PC-9 (cell line): ENCODE measurements at regions not wholly inside any gene's neighbourhood (a gene's known extent, or its start where the extent isn't known, plus 50 kb on each side); places are given as distances from the start of the nearest gene placed in this dataset.

Experiments used
- BruUV-seq: library from RNA; stranded (reverse); fragments of 400-500 nt; replicated peaks from 2 replicates; lab custom pipeline; 2021; lab: Mats Ljungman, UMichigan
- CTCF ChIA-PET: fragments of 300-600 bp; sonication (Branson Sonifier 250); formaldehyde crosslinking; loops from one replicate; lab custom pipeline; 2022; ENCODE audit warnings: antibody characterized with exemption; lab: Charles Lee
- POLR2A ChIA-PET: fragments of 300-600 bp; sonication (Branson Sonifier 250); formaldehyde crosslinking; loops from one replicate; lab custom pipeline; 2022; ENCODE audit warnings: antibody characterized with exemption; ENCODE audit not compliant: unreplicated experiment; lab: Charles Lee
- DNase-seq, 2 experiments: peaks; one replicate each; pipeline versions ENCODE4 v3.0.0 to v3.0.0-alpha.2; 2015 to 2022; ENCODE audit warnings: mixed read lengths in 1 of 2
- H2AFZ ChIP-seq: fragments of 200-600 bp; sonication (generic); 2 replicates; pipeline ENCODE4 v1.8.1; 2017; ENCODE audit warnings: antibody characterized with exemption
- H3F3A ChIP-seq: fragments of 200-600 bp; sonication (generic); 2 replicates; pipeline ENCODE4 v1.8.1; 2017; ENCODE audit warnings: antibody characterized with exemption, mild to moderate bottlenecking, low read depth; ENCODE audit not compliant: insufficient read depth
- H3K27ac ChIP-seq: fragments of 200-600 bp; sonication (generic); 2 replicates; pipeline ENCODE4 v1.6.1; 2016; ENCODE audit warnings: mixed run types
- H3K27me3 ChIP-seq: fragments of 200-600 bp; sonication (generic); 2 replicates; pipeline ENCODE4 v1.6.1; 2016; ENCODE audit warnings: low read depth, mixed run types; ENCODE audit not compliant: insufficient read depth
- H3K36me3 ChIP-seq: fragments of 200-600 bp; sonication (generic); 2 replicates; pipeline ENCODE4 v1.6.1; 2016; ENCODE audit warnings: low read depth, mixed run types
- H3K4me1 ChIP-seq: fragments of 200-600 bp; sonication (generic); replicated peaks from 2 replicates; pipeline ENCODE4 v1.6.1; 2016; ENCODE audit warnings: mixed run types; ENCODE audit not compliant: insufficient read depth
- H3K4me2 ChIP-seq: fragments of 200-600 bp; sonication (generic); 2 replicates; pipeline ENCODE4 v1.6.1; 2017; ENCODE audit warnings: mixed run types
- H3K4me3 ChIP-seq: fragments of 200-600 bp; sonication (generic); 2 replicates; pipeline ENCODE4 v1.6.1; 2016; ENCODE audit warnings: mixed run types
- H3K79me2 ChIP-seq: fragments of 200-600 bp; sonication (generic); 2 replicates; pipeline ENCODE4 v1.6.1; 2017; ENCODE audit warnings: low read depth, mixed run types
- H3K9me2 ChIP-seq: fragments of 200-600 bp; sonication (generic); 2 replicates; pipeline ENCODE4 v1.8.1; 2017; ENCODE audit warnings: mild to moderate bottlenecking; ENCODE audit not compliant: insufficient read depth
- H3K9me3 ChIP-seq: fragments of 200-600 bp; sonication (generic); 2 replicates; pipeline ENCODE4 v1.8.1; 2016; ENCODE audit warnings: low read depth; ENCODE audit not compliant: insufficient read depth
- H4K20me1 ChIP-seq: fragments of 200-600 bp; sonication (generic); 2 replicates; pipeline ENCODE4 v1.8.1; 2017; ENCODE audit not compliant: insufficient read depth
- EZH2 ChIP-seq: fragments of 200-600 bp; sonication (generic); IDR thresholded peaks from 2 replicates; pipeline ENCODE4 v1.8.0; 2017; ENCODE audit warnings: antibody characterized with exemption, low read depth
- intact Hi-C: fragments of 100-400 bp; cut with micrococcal nuclease; formaldehyde crosslinking; loops from one replicate; pipeline ENCODE4 v1.10.0; 2022; ENCODE audit not compliant: unreplicated experiment
- TF ChIP-seq, protein P1 (sequence below): fragments of 200-600 bp; sonication (generic); conservative IDR thresholded peaks from 2 replicates; pipeline ENCODE4 v1.6.1; 2017; ENCODE audit warnings: mixed run types, antibody characterized with exemption, mild to moderate bottlenecking, moderate library complexity

DNA sequence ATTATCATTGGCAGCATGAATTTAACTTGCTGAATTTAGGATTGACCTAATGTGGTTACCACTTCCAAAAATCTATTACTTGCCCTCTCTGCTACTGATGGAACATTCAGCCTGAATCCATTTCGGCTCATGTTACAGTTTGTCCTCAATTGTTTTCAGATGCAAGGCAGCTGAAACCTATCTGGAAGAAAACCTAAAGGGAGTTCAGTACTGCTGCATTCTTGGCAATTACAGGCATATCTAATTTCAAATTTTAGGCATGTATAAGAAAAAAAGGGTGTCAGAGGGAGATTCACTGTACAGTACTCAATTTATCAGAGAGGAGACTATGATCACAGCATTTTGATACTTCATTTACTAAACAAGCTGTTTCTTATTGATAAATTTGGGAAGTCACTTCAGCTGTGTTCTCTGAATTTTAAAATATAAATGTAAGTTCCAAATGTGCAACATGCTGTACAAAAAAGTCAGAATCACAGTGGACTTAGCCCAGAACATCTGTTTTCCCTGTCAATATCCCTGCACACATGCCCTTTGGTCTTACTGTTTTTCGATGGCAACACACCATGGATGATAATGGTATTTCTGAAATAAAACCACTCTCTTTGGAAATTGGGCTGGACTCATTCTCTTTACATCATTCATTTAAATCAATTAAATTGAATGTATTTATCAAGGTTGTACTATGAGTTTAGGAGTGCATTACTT is 651.6 kb upstream of the ADGRL4 start:
- no peak overlapping the region for H3K4me2 ChIP-seq
- no TSS peak for BruUV-seq
- H3K9me2 ChIP-seq, result no peaks in the 10 kb centered on the region
- H3K36me3 ChIP-seq, result no peaks in the 10 kb centered on the region
- no peaks in the 10 kb centered on the region for H3K27me3 ChIP-seq
- intact Hi-C loops, result no loop called here
- TF ChIP-seq, protein P1, sequence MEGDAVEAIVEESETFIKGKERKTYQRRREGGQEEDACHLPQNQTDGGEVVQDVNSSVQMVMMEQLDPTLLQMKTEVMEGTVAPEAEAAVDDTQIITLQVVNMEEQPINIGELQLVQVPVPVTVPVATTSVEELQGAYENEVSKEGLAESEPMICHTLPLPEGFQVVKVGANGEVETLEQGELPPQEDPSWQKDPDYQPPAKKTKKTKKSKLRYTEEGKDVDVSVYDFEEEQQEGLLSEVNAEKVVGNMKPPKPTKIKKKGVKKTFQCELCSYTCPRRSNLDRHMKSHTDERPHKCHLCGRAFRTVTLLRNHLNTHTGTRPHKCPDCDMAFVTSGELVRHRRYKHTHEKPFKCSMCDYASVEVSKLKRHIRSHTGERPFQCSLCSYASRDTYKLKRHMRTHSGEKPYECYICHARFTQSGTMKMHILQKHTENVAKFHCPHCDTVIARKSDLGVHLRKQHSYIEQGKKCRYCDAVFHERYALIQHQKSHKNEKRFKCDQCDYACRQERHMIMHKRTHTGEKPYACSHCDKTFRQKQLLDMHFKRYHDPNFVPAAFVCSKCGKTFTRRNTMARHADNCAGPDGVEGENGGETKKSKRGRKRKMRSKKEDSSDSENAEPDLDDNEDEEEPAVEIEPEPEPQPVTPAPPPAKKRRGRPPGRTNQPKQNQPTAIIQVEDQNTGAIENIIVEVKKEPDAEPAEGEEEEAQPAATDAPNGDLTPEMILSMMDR, result no peak
- no peak for TF ChIP-seq EZH2
- no peak overlapping the region for H3K27ac ChIP-seq
- no peaks in the 10 kb centered on the region for H4K20me1 ChIP-seq
- DNase-seq, result no peak
- H3F3A ChIP-seq, result no peaks in the 10 kb centered on the region
- no peaks in the 10 kb centered on the region for H3K4me1 ChIP-seq
- POLR2A ChIA-PET, result no interaction called here
- H3K4me3 ChIP-seq, result no peak overlapping the region
- CTCF ChIA-PET, result no interaction called here
- no peak overlapping the region for H2AFZ ChIP-seq
- H3K79me2 ChIP-seq, result no peaks in the 10 kb centered on the region
- no peaks in the 10 kb centered on the region for H3K9me3 ChIP-seq

DNA sequence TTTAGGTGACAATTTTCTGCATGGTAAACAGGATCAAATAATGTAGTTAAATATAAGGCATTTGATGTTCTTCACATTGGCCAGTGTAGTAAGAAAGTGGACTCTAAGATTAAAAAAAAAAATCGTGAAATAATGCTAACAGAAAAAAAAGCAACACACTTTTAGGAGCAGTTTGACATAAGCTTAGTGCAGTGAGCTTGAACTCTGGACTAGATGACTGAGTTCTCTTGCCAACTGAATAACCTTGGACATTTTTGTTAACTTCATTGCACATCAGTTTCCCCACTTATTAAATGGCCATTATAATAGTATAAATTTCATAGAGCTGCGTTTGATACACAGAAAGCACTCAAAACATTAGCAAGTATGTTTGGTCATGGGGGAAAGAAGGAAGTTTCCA is 649.3 kb upstream of the ADGRL4 start:
- Histone ChIP-seq H3K36me3 (no peaks in the 10 kb centered on the region), H3K9me3 (no peaks in the 10 kb centered on the region), H3K4me1 (no peaks in the 10 kb centered on the region), H3F3A (no peaks in the 10 kb centered on the region), H3K79me2 (no peaks in the 10 kb centered on the region), H3K4me2 (no peak overlapping the region), H3K27ac (no peak overlapping the region), H3K4me3 (no peak overlapping the region), H3K9me2 (no peaks in the 10 kb centered on the region), H2AFZ (0 out of 2 replicates have a peak overlapping the region, but pooled peaks have one; percentile 5), H4K20me1 (no peaks in the 10 kb centered on the region), H3K27me3 (no peaks in the 10 kb centered on the region)
- no peak for TF ChIP-seq EZH2
- TF ChIP-seq, protein P1, result no peak
- CTCF ChIA-PET, result no interaction called here
- no TSS peak for BruUV-seq
- POLR2A ChIA-PET, result no interaction called here
- DNase-seq, result no peak
- intact Hi-C loops, result no loop called here

DNA sequence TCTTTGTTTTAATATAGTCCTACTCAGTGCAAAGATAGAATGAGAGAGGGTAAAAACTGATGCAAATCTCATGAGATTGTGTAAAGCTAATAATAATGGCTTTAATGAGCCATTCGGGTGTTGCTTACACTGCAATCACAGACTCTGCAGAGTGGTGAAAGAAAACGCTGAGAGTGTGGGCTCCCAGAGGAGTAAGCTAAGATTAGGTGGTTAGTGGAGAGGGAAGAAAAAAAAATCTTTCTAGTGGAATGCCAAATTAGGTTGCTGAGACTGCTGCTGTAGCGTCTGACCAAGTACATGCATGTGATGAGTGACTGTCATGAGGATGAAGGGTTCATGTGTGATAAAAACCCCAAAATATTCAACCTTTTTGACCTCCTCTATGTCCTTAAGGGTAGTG is 645.9 kb upstream of the ADGRL4 start:
- no peaks in the 10 kb centered on the region for H3K9me3 ChIP-seq
- ChIA-PET POLR2A (no interaction called here), CTCF (no interaction called here)
- no peak overlapping the region for H3K4me3 ChIP-seq
- no peaks in the 10 kb centered on the region for H3K79me2 ChIP-seq
- no peak for DNase-seq
- H4K20me1 ChIP-seq, result no peaks in the 10 kb centered on the region
- H2AFZ ChIP-seq, result no peak overlapping the region
- no peaks in the 10 kb centered on the region for H3K36me3 ChIP-seq
- intact Hi-C loops, result no loop called here
- no peaks in the 10 kb centered on the region for H3K27me3 ChIP-seq
- TF ChIP-seq EZH2, result no peak
- TF ChIP-seq, protein P1, result no peak
- no peaks in the 10 kb centered on the region for H3K9me2 ChIP-seq
- H3F3A ChIP-seq, result no peaks in the 10 kb centered on the region
- no peaks in the 10 kb centered on the region for H3K4me1 ChIP-seq
- H3K27ac ChIP-seq, result no peak overlapping the region
- no TSS peak for BruUV-seq
- no peak overlapping the region for H3K4me2 ChIP-seq
